Testis (tissue), 2 donors: ENCODE measurements at regions not wholly inside any gene's neighbourhood (a gene's known extent, or its start where the extent isn't known, plus 50 kb on each side); places are given as distances from the start of the nearest gene placed in this dataset.

Experiments used
- DNase-seq: peaks from one replicate; pipeline ENCODE4 v3.0.0-alpha.2; 2019
- H3K27ac ChIP-seq, 2 donors: fragments of 200-600 bp; sonication (generic); one replicate each; pipeline ENCODE4 v1.5.1; 2019
- H3K27me3 ChIP-seq: fragments of 200-600 bp; sonication (generic); one replicate; pipeline ENCODE4 v1.5.1; 2019
- H3K36me3 ChIP-seq: fragments of 200-600 bp; sonication (generic); one replicate; pipeline ENCODE4 v1.5.1; 2017; ENCODE audit warnings: low read depth; ENCODE audit errors: missing control alignments
- H3K4me1 ChIP-seq: fragments of 200-600 bp; sonication (generic); one replicate; pipeline ENCODE4 v1.5.1; 2019
- H3K4me3 ChIP-seq, 2 donors: fragments of 200-600 bp; sonication (generic); one replicate each; pipeline ENCODE4 v1.5.1; 2017 to 2019
- H3K9me3 ChIP-seq: fragments of 200-600 bp; sonication (generic); one replicate; pipeline ENCODE4 v1.5.1; 2017
- POLR2A ChIP-seq: fragments of 450-650 bp; IDR thresholded peaks from one replicate; pipeline ENCODE4 v1.6.1; 2017; ENCODE audit warnings: antibody characterized with exemption, mild to moderate bottlenecking, moderate library complexity
- WGBS, 2 donors: methylation state at CpG; one replicate each; pipeline ENCODE4 v1.1.5; 2018; 5-methylcytosine and 5-hydroxymethylcytosine counted together
- intact Hi-C: fragments of 100-400 bp; cut with DNase I; formaldehyde crosslinking; loops from one replicate; pipeline ENCODE4 v1.15.1; 2023; ENCODE audit warnings: low total_unique reads
- TF ChIP-seq, protein P1 (sequence below), 3 experiments: fragments of 450-650 bp in 2 of 3; fragments of 200-600 bp in 1 of 3; sonication (generic) in 1 of 3; IDR thresholded peaks; one replicate each; pipeline ENCODE4 v1.5.1; 2016 to 2019; ENCODE audit warnings: antibody characterized with exemption in 3 of 3, mild to moderate bottlenecking in 2 of 3, moderate library complexity in 1 of 3

DNA sequence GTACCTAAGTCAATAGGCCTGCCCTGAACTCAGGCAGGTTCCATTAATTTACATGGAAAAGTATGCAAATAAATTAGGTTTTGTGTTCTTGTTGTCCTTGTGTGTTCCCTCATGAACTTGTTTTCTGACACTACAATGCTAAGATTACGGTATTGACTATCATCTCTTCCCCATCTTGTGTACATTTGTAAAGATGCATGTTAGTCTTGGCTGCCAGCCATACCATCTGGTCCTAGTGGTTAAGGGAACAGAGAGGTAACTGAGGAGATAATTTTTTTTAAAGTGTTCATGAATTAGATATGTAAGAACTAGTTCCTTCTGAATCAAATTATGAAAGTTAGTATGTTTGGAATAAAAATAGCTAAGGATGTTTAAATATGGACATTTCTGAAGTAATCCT, 167.6 kb upstream of the ADAMTS5 start:
- H3K4me3 ChIP-seq, result no peak overlapping the region
- 54 to 58% methylated on average over 1 of the region's 1 CpG for WGBS, 2 donors

DNA sequence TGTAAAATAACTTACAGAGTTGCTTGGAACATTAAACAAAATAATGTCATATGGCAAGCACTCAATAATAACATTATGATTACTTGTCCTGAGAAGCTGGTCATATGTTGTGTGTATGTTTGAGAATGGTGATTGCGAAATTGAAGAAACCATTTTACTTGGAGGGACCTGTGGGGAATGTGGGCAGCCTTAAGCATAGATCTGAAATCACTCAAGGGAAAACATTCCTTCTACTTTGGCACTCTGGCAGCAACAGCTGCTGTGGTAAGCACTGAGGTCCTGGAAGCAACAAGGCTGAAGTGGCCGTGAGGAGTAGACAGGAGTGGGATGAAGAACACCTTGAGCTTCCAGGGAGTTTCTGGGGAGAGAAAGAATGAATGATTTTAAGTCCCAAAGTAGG, 165.4 kb upstream of the ADAMTS5 start:
- TF ChIP-seq POLR2A, result no peak
- TF ChIP-seq, protein P1, sequence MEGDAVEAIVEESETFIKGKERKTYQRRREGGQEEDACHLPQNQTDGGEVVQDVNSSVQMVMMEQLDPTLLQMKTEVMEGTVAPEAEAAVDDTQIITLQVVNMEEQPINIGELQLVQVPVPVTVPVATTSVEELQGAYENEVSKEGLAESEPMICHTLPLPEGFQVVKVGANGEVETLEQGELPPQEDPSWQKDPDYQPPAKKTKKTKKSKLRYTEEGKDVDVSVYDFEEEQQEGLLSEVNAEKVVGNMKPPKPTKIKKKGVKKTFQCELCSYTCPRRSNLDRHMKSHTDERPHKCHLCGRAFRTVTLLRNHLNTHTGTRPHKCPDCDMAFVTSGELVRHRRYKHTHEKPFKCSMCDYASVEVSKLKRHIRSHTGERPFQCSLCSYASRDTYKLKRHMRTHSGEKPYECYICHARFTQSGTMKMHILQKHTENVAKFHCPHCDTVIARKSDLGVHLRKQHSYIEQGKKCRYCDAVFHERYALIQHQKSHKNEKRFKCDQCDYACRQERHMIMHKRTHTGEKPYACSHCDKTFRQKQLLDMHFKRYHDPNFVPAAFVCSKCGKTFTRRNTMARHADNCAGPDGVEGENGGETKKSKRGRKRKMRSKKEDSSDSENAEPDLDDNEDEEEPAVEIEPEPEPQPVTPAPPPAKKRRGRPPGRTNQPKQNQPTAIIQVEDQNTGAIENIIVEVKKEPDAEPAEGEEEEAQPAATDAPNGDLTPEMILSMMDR (IDR thresholded peaks at IDR 0.05), result no peak
- Histone ChIP-seq H3K9me3 (no peaks in the 10 kb centered on the region), H3K4me1 (no peaks in the 10 kb centered on the region), H3K27ac (no peak overlapping the region), H3K36me3 (no peaks in the 10 kb centered on the region), H3K4me3 (no peak overlapping the region), H3K27me3 (no peaks in the 10 kb centered on the region)
- no peak for DNase-seq
- intact Hi-C loops, result no loop called here
- 70% methylated on average over 2 of the region's 2 CpGs for WGBS, 2 donors

More for the DNA sequence above, 167.6 kb upstream of the ADAMTS5 start:
- DNase-seq, result no peak
- no peaks in the 10 kb centered on the region for H3K9me3 ChIP-seq
- no peaks in the 10 kb centered on the region for H3K4me1 ChIP-seq
- intact Hi-C loops, result no loop called here
- no peaks in the 10 kb centered on the region for H3K36me3 ChIP-seq
- H3K27me3 ChIP-seq, result no peaks in the 10 kb centered on the region
- no peak for TF ChIP-seq POLR2A
- TF ChIP-seq, protein P1 (IDR thresholded peaks at IDR 0.05), result no peak
- H3K27ac ChIP-seq, result no peak overlapping the region

DNA sequence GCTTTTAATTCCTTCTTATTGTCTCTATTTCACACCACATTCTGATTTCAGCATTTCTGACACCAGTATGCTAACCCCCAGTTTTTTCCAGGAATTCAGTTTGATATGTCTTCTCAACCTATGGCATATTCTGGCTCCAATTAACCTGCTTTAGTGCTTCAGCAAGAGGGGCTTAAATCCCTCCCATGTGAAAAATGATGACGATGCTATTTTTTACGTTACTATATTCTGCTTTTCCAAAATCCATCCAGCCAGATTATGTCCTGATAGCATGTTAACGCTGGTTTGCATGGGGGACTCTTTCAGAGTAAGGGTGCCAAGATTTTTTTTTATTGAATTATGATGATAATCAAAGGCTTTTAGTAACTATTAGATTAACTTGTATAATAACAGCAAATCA, 163.3 kb upstream of the ADAMTS5 start:
- TF ChIP-seq, protein P1 (IDR thresholded peaks at IDR 0.05), result no peak
- TF ChIP-seq POLR2A, result no peak
- H3K27ac ChIP-seq, result no peak overlapping the region
- 87 to 94% methylated on average over 3 of the region's 3 CpGs for WGBS, 2 donors
- no peaks in the 10 kb centered on the region for H3K27me3 ChIP-seq
- H3K9me3 ChIP-seq, result no peaks in the 10 kb centered on the region
- intact Hi-C loops, result no loop called here
- no peak overlapping the region for H3K4me3 ChIP-seq
- H3K36me3 ChIP-seq, result no peaks in the 10 kb centered on the region
- DNase-seq, result no peak
- no peaks in the 10 kb centered on the region for H3K4me1 ChIP-seq

DNA sequence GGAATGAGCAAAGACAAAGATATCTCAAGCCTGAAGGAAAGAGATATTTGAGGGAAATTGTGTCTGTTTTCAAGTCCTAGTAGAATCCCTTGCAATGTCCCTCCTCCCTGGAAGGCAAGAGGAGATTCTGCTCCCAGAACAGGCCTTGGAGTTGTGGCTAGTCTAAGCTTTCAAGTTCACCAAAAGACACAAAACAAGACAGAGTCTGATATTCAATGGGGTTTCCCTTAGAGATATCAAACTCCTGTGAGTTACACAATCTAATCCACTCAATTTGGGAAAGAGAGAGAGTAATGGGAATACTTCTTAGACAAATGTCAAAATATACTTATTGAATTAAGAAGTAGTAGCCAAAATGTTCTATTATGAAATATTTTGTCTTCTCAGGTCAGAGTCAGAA, 162.8 kb upstream of the ADAMTS5 start:
- no peaks in the 10 kb centered on the region for H3K36me3 ChIP-seq

DNA sequence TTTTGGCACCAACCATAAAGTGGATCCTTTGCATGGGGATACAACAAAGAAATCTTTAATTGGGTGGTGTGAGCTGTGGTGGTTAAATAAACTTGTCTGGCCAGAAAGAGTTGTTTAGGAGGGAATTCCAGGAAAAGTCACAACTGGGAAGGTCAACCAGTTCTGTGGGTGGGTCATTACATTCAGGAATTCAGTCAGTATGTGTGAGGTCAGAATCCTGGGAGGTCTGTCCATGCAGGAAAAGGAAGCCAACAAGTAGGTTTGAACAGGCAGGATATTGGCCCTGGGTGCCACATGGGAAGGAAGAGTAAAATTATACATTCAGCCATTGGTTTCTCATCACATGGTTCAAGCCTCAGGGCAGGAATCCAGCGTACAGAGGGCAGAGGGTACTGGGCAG, 162.3 kb upstream of the ADAMTS5 start:
- no peaks in the 10 kb centered on the region for H3K27me3 ChIP-seq
- 60 to 81% methylated on average over 1 of the region's 1 CpG for WGBS, 2 donors

More for the DNA sequence above, 162.8 kb upstream of the ADAMTS5 start:
- H3K9me3 ChIP-seq, result no peaks in the 10 kb centered on the region
- intact Hi-C loops, result no loop called here
- no peaks in the 10 kb centered on the region for H3K4me1 ChIP-seq
- DNase-seq, result no peak
- H3K27ac ChIP-seq, result no peak overlapping the region
- TF ChIP-seq, protein P1 (IDR thresholded peaks at IDR 0.05), result no peak
- TF ChIP-seq POLR2A, result no peak
- no peak overlapping the region for H3K4me3 ChIP-seq
- no peaks in the 10 kb centered on the region for H3K27me3 ChIP-seq

More for the DNA sequence above, 162.3 kb upstream of the ADAMTS5 start:
- no peak overlapping the region for H3K27ac ChIP-seq
- intact Hi-C loops, result no loop called here
- no peak for TF ChIP-seq POLR2A
- TF ChIP-seq, protein P1 (IDR thresholded peaks at IDR 0.05), result no peak
- H3K4me3 ChIP-seq, result no peak overlapping the region
- H3K36me3 ChIP-seq, result no peaks in the 10 kb centered on the region
- DNase-seq, result no peak
- H3K4me1 ChIP-seq, result no peaks in the 10 kb centered on the region
- H3K9me3 ChIP-seq, result no peaks in the 10 kb centered on the region
